ENCODE measurements at regions not wholly inside any gene's neighbourhood (a gene's known extent, or its start where the extent isn't known, plus 50 kb on each side); places are given as distances from the start of the nearest gene placed in this dataset.

DNA sequence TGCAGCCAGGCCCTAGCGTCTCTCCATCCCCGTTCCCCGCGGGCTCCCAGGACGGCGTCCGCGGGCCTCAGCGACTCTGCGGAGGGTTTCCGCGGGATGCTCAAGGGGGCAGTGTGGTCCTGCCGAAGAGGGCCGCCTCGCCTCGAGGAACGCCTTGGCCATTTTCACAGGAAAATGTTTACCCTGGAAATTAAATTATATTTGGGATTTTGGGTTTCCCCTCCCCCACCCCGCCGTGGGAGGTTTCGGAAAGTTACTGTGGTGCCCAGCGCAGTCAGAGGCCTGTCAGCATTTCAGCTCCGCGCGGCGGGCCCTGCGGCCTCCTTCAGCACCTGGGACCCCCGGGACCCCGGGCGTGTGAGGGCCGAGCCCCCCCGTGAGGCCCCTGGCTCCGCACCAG is 94.5 kb downstream of the PCTP start:
- no peaks in the 10 kb centered on the region for H3K36me3 ChIP-seq
- H3K4me3 ChIP-seq = peak overlapping the region in 1 of 4 donors; percentile 24
- no peak for TF ChIP-seq POLR2A (IDR thresholded peaks at IDR 0.05)
- TF ChIP-seq, protein P1, sequence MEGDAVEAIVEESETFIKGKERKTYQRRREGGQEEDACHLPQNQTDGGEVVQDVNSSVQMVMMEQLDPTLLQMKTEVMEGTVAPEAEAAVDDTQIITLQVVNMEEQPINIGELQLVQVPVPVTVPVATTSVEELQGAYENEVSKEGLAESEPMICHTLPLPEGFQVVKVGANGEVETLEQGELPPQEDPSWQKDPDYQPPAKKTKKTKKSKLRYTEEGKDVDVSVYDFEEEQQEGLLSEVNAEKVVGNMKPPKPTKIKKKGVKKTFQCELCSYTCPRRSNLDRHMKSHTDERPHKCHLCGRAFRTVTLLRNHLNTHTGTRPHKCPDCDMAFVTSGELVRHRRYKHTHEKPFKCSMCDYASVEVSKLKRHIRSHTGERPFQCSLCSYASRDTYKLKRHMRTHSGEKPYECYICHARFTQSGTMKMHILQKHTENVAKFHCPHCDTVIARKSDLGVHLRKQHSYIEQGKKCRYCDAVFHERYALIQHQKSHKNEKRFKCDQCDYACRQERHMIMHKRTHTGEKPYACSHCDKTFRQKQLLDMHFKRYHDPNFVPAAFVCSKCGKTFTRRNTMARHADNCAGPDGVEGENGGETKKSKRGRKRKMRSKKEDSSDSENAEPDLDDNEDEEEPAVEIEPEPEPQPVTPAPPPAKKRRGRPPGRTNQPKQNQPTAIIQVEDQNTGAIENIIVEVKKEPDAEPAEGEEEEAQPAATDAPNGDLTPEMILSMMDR (IDR thresholded peaks at IDR 0.05) = peak in 4 of 6 experiments; percentile 23 to 45 (median 42)
- H3K27me3 ChIP-seq = no peaks in the 10 kb centered on the region
- DNase-seq = peak in 2 of 3 donors; percentile 53 to 63
- no peaks in the 10 kb centered on the region for H3K9me3 ChIP-seq
- no peaks in the 10 kb centered on the region for H3K4me1 ChIP-seq
- no peak overlapping the region for H3K27ac ChIP-seq

DNA sequence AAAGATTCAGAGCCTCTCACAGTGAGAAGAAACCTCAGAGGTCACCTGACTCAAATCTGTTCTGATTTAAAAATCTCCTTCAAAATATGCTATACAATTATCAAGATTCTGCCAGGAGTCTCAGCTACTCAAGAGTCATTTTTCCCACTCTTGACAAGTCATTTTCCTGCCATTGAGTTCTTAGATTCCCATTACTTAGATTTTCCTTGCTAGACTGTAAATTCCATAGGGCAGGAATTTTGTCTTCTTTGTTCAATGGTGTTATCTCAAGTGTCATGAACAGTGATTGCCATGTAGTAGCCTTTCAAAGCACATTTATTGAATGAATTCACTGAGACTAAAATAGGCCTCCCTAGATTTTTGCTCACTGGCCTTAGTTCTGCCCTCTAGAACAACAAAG is 95.9 kb downstream of the PCTP start:
- Histone ChIP-seq H3K4me3 (no peak overlapping the region), H3K27ac (no peak overlapping the region), H3K4me1 (no peaks in the 10 kb centered on the region), H3K27me3 (no peaks in the 10 kb centered on the region), H3K9me3 (no peaks in the 10 kb centered on the region), H3K36me3 (no peaks in the 10 kb centered on the region)
- TF ChIP-seq, protein P1 (IDR thresholded peaks at IDR 0.05) = no peak
- TF ChIP-seq POLR2A (IDR thresholded peaks at IDR 0.05) = no peak
- no peak for DNase-seq

DNA sequence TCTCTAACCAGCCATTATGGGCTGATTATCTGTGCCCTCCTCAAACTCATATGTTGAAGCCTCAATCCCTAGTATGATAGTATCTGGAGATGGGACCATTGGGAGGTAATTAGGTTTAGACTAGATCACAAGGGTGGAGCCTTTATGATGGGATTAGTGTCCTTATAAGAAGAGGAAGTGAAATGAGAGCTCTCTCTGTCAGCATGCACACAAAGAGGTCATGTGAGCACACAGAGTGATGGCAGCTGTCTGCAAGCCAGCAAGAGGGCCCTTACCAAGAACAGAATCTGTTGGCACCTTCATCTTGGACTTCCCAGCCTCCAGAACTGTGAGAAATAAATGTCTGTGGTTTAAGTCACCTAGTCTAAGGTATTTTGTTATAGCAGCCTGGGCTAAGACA is 101.9 kb downstream of the PCTP start:
- Histone ChIP-seq H3K4me3 (no peak overlapping the region), H3K4me1 (no peaks in the 10 kb centered on the region), H3K27me3 (no peaks in the 10 kb centered on the region), H3K9me3 (no peaks in the 10 kb centered on the region), H3K27ac (no peak overlapping the region), H3K36me3 (no peaks in the 10 kb centered on the region)
- no peak for DNase-seq
- no peak for TF ChIP-seq POLR2A (IDR thresholded peaks at IDR 0.05)
- TF ChIP-seq, protein P1 (IDR thresholded peaks at IDR 0.05) = no peak

DNA sequence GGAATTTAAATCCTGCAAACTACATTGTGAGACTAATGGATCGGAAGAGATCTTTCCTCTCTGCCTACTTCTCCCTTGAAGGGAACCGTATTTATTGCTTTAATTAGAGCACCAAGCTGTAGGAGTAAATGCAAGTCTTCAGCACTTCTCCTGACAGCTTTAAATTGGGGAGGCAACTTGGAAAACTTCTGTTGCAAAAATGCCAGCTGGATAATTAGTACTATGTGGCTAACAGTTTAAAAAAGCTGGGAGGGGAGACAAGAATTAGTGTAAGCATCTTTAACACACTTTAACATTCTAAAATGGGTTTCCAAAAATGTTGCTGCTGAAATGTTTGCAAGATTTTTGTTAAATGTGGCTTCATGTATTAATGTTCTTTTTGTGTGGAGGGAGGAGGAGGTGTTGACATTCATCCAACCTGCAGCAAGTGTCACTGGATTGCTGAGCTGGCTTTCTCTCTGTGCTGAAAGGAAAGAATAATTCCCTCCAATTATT is 108.5 kb downstream of the PCTP start:
- Histone ChIP-seq H3K9me3 (no peaks in the 10 kb centered on the region), H3K4me1 (no peaks in the 10 kb centered on the region), H3K36me3 (no peaks in the 10 kb centered on the region), H3K27ac (no peak overlapping the region), H3K27me3 (no peaks in the 10 kb centered on the region), H3K4me3 (no peak overlapping the region)
- DNase-seq = no peak
- TF ChIP-seq, protein P1 (IDR thresholded peaks at IDR 0.05) = no peak
- TF ChIP-seq POLR2A (IDR thresholded peaks at IDR 0.05) = no peak

DNA sequence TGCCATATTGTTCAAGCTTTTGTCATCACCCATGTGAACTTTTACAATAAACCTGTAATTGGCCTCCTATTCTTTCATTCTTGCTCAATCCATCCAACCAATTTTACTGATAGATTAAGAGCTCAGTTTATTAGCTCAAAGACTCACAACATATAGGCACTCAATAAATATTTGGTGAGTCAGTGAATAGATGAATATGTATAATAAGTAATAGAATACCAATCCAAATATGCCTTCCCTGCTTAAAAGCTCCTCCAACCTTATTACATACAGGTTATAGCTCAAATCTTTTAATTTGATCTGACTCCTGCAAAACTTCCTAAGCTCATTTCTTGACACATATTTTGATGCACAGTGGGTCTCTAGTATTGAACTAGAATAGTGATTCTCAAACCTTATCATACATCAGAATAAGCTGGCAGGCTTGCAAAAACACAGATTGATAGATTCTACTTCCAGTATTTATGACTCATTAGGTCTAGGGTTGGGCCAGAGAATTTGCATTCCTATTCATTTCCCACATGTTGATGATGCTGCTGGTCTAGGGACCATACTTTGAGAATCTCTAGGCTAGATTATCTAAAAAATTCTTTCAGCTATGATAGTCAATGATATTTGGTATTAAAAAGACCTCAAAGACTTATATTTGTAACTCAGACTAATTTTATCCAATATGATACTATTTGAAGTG is 114.4 kb downstream of the PCTP start:
- no peak overlapping the region for H3K4me3 ChIP-seq
- no peaks in the 10 kb centered on the region for H3K36me3 ChIP-seq
- no peak for DNase-seq
- no peak overlapping the region for H3K27ac ChIP-seq
- H3K27me3 ChIP-seq = no peaks in the 10 kb centered on the region
- no peaks in the 10 kb centered on the region for H3K9me3 ChIP-seq
- no peaks in the 10 kb centered on the region for H3K4me1 ChIP-seq
- no peak for TF ChIP-seq POLR2A (IDR thresholded peaks at IDR 0.05)
- TF ChIP-seq, protein P1 (IDR thresholded peaks at IDR 0.05) = no peak

Data from Peyer's patch (tissue), 4 donors.